ENCODE measurements at regions not wholly inside any gene's neighbourhood (a gene's known extent, or its start where the extent isn't known, plus 50 kb on each side); places are given as distances from the start of the nearest gene placed in this dataset.

DNA sequence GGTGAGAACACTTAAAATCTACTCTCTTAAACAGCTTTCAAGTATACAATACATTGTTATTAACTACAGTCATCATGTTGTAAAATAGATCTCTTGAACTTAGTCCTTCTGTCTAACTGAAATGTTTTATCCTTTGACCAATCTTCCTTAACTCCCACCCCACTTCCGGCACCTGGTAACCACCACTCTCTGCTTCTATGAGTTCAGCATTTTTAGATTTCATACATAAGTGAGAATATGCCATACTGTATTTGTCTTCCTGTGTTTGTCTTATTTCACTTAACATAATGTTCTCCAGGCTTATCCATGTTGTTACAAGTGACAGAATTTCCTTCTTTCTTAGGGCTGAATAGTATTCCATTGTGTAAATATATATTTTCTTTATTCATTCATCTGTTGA, 144.1 kb upstream of the TRPC4 start:
- no peaks in the 10 kb centered on the region for H3K27me3 Mint-ChIP-seq
- no peak for TF ChIP-seq CTCF (IDR thresholded peaks at IDR 0.05)
- no peaks in the 10 kb centered on the region for H3K4me1 Mint-ChIP-seq (ENCODE audit: low read depth)
- Histone ChIP-seq H3K9me3 (ENCODE audit: control insufficient read depth in 1 of 2, insufficient read depth in 1 of 2, low read length in 2 of 2) (peaks cover 0 to 3% of the 10 kb centered on the region in 2 experiments), H3K27ac (ENCODE audit: low read depth in 1 of 2, low read length in 2 of 2) (no peak overlapping the region), H3K27me3 (ENCODE audit: control insufficient read depth in 1 of 2, insufficient read depth in 2 of 2, low read length in 2 of 2) (no peaks in the 10 kb centered on the region), H3K36me3 (ENCODE audit: insufficient read depth, low read length) (no peaks in the 10 kb centered on the region), H3K4me1 (ENCODE audit: insufficient read depth, low read length) (no peaks in the 10 kb centered on the region), H3K4me3 (ENCODE audit: low read length) (no peak overlapping the region)
- POLR2A ChIA-PET = no interaction called here
- H3K27ac Mint-ChIP-seq = no peak overlapping the region
- DNase-seq = no peak
- H3K9me3 Mint-ChIP-seq = peaks cover 13% of the 10 kb centered on the region
- no peaks in the 10 kb centered on the region for H3K36me3 Mint-ChIP-seq (ENCODE audit: low read depth)
- CTCF ChIA-PET = no interaction called here
- no peak overlapping the region for H3K4me3 Mint-ChIP-seq
- ATAC-seq (ENCODE audit: poor library complexity) = no peak
- intact Hi-C loops (cut with DNase I, micrococcal nuclease) = no loop called here

- H3K4me1 ChIP-seq (ENCODE audit: insufficient read depth, low read length) = no peaks in the 10 kb centered on the region
- ATAC-seq (ENCODE audit: poor library complexity) (no peak), DNase-seq (no peak)
- H3K27me3 ChIP-seq (ENCODE audit: control insufficient read depth in 1 of 2, insufficient read depth in 2 of 2, low read length in 2 of 2) = no peaks in the 10 kb centered on the region
- no peak for TF ChIP-seq CTCF (IDR thresholded peaks at IDR 0.05)
- intact Hi-C loops (cut with DNase I, micrococcal nuclease) = no loop called here
- H3K27ac ChIP-seq (ENCODE audit: low read depth in 1 of 2, low read length in 2 of 2) = no peak overlapping the region
- no peak overlapping the region for H3K4me3 ChIP-seq (ENCODE audit: low read length)
- Mint-ChIP-seq H3K9me3 (peaks cover 5% of the 10 kb centered on the region), H3K36me3 (ENCODE audit: low read depth) (no peaks in the 10 kb centered on the region), H3K4me3 (no peak overlapping the region), H3K27ac (no peak overlapping the region), H3K4me1 (ENCODE audit: low read depth) (no peaks in the 10 kb centered on the region), H3K27me3 (no peaks in the 10 kb centered on the region)
- H3K36me3 ChIP-seq (ENCODE audit: insufficient read depth, low read length) = no peaks in the 10 kb centered on the region
- POLR2A ChIA-PET = no interaction called here
- CTCF ChIA-PET = no interaction called here
- H3K9me3 ChIP-seq (ENCODE audit: control insufficient read depth in 1 of 2, insufficient read depth in 1 of 2, low read length in 2 of 2) = peaks cover 0 to 3% of the 10 kb centered on the region in 2 experiments
Measured at GRCh38 chr13:38012096-38012495, 142.5 kb upstream of the TRPC4 start.

- Histone ChIP-seq H3K9me3 (ENCODE audit: control insufficient read depth in 1 of 2, insufficient read depth in 1 of 2, low read length in 2 of 2) (peaks cover 0 to 3% of the 10 kb centered on the region in 2 experiments), H3K4me3 (ENCODE audit: low read length) (no peak overlapping the region), H3K4me1 (ENCODE audit: insufficient read depth, low read length) (no peaks in the 10 kb centered on the region), H3K36me3 (ENCODE audit: insufficient read depth, low read length) (no peaks in the 10 kb centered on the region), H3K27me3 (ENCODE audit: control insufficient read depth in 1 of 2, insufficient read depth in 2 of 2, low read length in 2 of 2) (no peaks in the 10 kb centered on the region), H3K27ac (ENCODE audit: low read depth in 1 of 2, low read length in 2 of 2) (no peak overlapping the region)
- no peak overlapping the region for H3K4me3 Mint-ChIP-seq
- ChIA-PET POLR2A (no interaction called here), CTCF (interaction anchor here (0.7 kb wide), 1 partner anchor 589 kb away, joined by 3 read pairs; no protein-coding TSS in a partner anchor)
- intact Hi-C loops (cut with DNase I, micrococcal nuclease) = no loop called here
- H3K9me3 Mint-ChIP-seq = peaks cover under 1% of the 10 kb centered on the region
- ATAC-seq (ENCODE audit: poor library complexity) (no peak), DNase-seq (no peak)
- no peaks in the 10 kb centered on the region for H3K36me3 Mint-ChIP-seq (ENCODE audit: low read depth)
- H3K27me3 Mint-ChIP-seq = no peaks in the 10 kb centered on the region
- TF ChIP-seq CTCF (IDR thresholded peaks at IDR 0.05) = no peak
- no peaks in the 10 kb centered on the region for H3K4me1 Mint-ChIP-seq (ENCODE audit: low read depth)
- H3K27ac Mint-ChIP-seq = no peak overlapping the region
Measured at GRCh38 chr13:38008636-38009035, 139.1 kb upstream of the TRPC4 start.

All from CD4-positive, alpha-beta T cell (primary cell).